HG02943 (cell line): ENCODE measurements at regions not wholly inside any gene's neighbourhood (a gene's known extent, or its start where the extent isn't known, plus 50 kb on each side); places are given as distances from the start of the nearest gene placed in this dataset.

Experiments used
- ATAC-seq: cut with Tn5 transposase; IDR thresholded peaks from one replicate; pipeline ENCODE4 v1.9.1; 2021; ENCODE audit warnings: mild to moderate bottlenecking, low read depth, moderate library complexity; ENCODE audit not compliant: unreplicated experiment

GRCh38 chr13:84563611-84564010 is 681.3 kb upstream of the SLITRK1 start:
- no peak for ATAC-seq

GRCh38 chr13:84553227-84553626 is 671.0 kb upstream of the SLITRK1 start:
- ATAC-seq = no peak

GRCh38 chr13:84543962-84544361 is 661.7 kb upstream of the SLITRK1 start:
- no peak for ATAC-seq

- ATAC-seq = no peak
These were observed 660.1 kb upstream of the SLITRK1 start for GRCh38 chr13:84542348-84542747.

- no peak for ATAC-seq
These were observed 654.6 kb upstream of the SLITRK1 start for GRCh38 chr13:84536906-84537305.

GRCh38 chr13:84528408-84529070 is 646.3 kb upstream of the SLITRK1 start:
- no peak for ATAC-seq

GRCh38 chr13:84525865-84526264 is 643.6 kb upstream of the SLITRK1 start:
- no peak for ATAC-seq

- ATAC-seq = no peak
These were observed 642.3 kb upstream of the SLITRK1 start for GRCh38 chr13:84524586-84524985.

- ATAC-seq = no peak
These were observed 617.7 kb upstream of the SLITRK1 start for GRCh38 chr13:84500016-84500415.

- no peak for ATAC-seq
These were observed 615.3 kb upstream of the SLITRK1 start for GRCh38 chr13:84497613-84498012.

- ATAC-seq = no peak
These were observed 609.7 kb upstream of the SLITRK1 start for GRCh38 chr13:84491952-84492351.

GRCh38 chr13:84487752-84488151 is 605.5 kb upstream of the SLITRK1 start:
- no peak for ATAC-seq

- no peak for ATAC-seq
These were observed 599.7 kb upstream of the SLITRK1 start for GRCh38 chr13:84481958-84482357.

- no peak for ATAC-seq
These were observed 597.4 kb upstream of the SLITRK1 start for GRCh38 chr13:84479656-84480055.

GRCh38 chr13:84470528-84470927 is 588.3 kb upstream of the SLITRK1 start:
- no peak for ATAC-seq

- no peak for ATAC-seq
These were observed 584.2 kb upstream of the SLITRK1 start for GRCh38 chr13:84466461-84466860.

- no peak for ATAC-seq
These were observed 578.7 kb upstream of the SLITRK1 start for GRCh38 chr13:84460989-84461388.

- no peak for ATAC-seq
These were observed 573.0 kb upstream of the SLITRK1 start for GRCh38 chr13:84455143-84455905.

- ATAC-seq = no peak
These were observed 565.3 kb upstream of the SLITRK1 start for GRCh38 chr13:84447640-84447978.

GRCh38 chr13:84446972-84447639 is 564.8 kb upstream of the SLITRK1 start:
- ATAC-seq = no peak

GRCh38 chr13:84445776-84446175 is 563.5 kb upstream of the SLITRK1 start:
- no peak for ATAC-seq

GRCh38 chr13:84443463-84443862 is 561.2 kb upstream of the SLITRK1 start:
- ATAC-seq = no peak
